ENCODE measurements at regions not wholly inside any gene's neighbourhood (a gene's known extent, or its start where the extent isn't known, plus 50 kb on each side); places are given as distances from the start of the nearest gene placed in this dataset.

- TF ChIP-seq ZSCAN18 (CRISPR knock-in tag; IDR thresholded peaks at IDR 0.05), result no peak
- no peak for TF ChIP-seq ZNF219 (CRISPR knock-in tag; IDR thresholded peaks at IDR 0.05; ENCODE audit: borderline replicate concordance)
- TF ChIP-seq GTF2I (CRISPR knock-in tag; conservative IDR thresholded peaks at IDR 0.05), result no peak
- no peak for TF ChIP-seq ZNF281 (CRISPR knock-in tag; IDR thresholded peaks at IDR 0.05)
- TF ChIP-seq ZNF317 (CRISPR knock-in tag; IDR thresholded peaks at IDR 0.05; ENCODE audit: borderline replicate concordance, low read depth), result no peak
- no peak for TF ChIP-seq MLX (CRISPR knock-in tag; IDR thresholded peaks at IDR 0.05)
- no peak for TF ChIP-seq SMAD4 (CRISPR knock-in tag; IDR thresholded peaks at IDR 0.05)
- no peak for TF ChIP-seq ZNF396 (CRISPR knock-in tag; IDR thresholded peaks at IDR 0.05; ENCODE audit: borderline replicate concordance)
- TF ChIP-seq TEAD4 (CRISPR knock-in tag; IDR thresholded peaks at IDR 0.05), result no peak
These were observed 322.8 kb upstream of the PRICKLE1 start (continued) for GRCh38 chr12:42912367-42912766.

GRCh38 chr12:42910656-42911055, 321.1 kb upstream of the PRICKLE1 start:
- no peaks in the 10 kb centered on the region for H3K27me3 Mint-ChIP-seq (ENCODE audit: low read depth)
- no peak overlapping the region for H3K27ac Mint-ChIP-seq
- TF ChIP-seq PREB (CRISPR knock-in tag; IDR thresholded peaks at IDR 0.05; ENCODE audit: borderline replicate concordance) (no peak), IRF2 (CRISPR knock-in tag; IDR thresholded peaks at IDR 0.05; ENCODE audit: borderline replicate concordance, low read depth) (no peak), IRF1 (CRISPR knock-in tag; IDR thresholded peaks at IDR 0.05) (no peak), CDX4 (CRISPR knock-in tag; IDR thresholded peaks at IDR 0.05; ENCODE audit: borderline replicate concordance) (no peak), SMAD4 (CRISPR knock-in tag; IDR thresholded peaks at IDR 0.05) (no peak), EMX1 (CRISPR knock-in tag; IDR thresholded peaks at IDR 0.05) (no peak), ZBTB43 (CRISPR knock-in tag; IDR thresholded peaks at IDR 0.05) (no peak), ATF3 (CRISPR knock-in tag; conservative IDR thresholded peaks at IDR 0.05) (no peak), ZNF121 (CRISPR knock-in tag; IDR thresholded peaks at IDR 0.05) (no peak), E2F1 (CRISPR knock-in tag; IDR thresholded peaks at IDR 0.05) (no peak), ZNF425 (CRISPR knock-in tag; conservative IDR thresholded peaks at IDR 0.05) (no peak), CREB1 (CRISPR knock-in tag; IDR thresholded peaks at IDR 0.05) (no peak), ZNF281 (CRISPR knock-in tag; IDR thresholded peaks at IDR 0.05) (no peak)

More at GRCh38 chr12:42910656-42911055, 321.1 kb upstream of the PRICKLE1 start:
- DNase-seq (ENCODE audit: low spot score), result no peak
- POLR2A ChIA-PET, result no interaction called here
- CTCF ChIA-PET, result no interaction called here
- Mint-ChIP-seq H3K4me3 (no peak overlapping the region), H3K36me3 (peaks cover 4% of the 10 kb centered on the region), H3K9me3 (peaks cover 19% of the 10 kb centered on the region), H3K4me1 (no peaks in the 10 kb centered on the region)
- no peak for ATAC-seq

Data from WTC11 (cell line).